Neural cell (in vitro differentiated cells): ENCODE measurements at regions not wholly inside any gene's neighbourhood (a gene's known extent, or its start where the extent isn't known, plus 50 kb on each side); places are given as distances from the start of the nearest gene placed in this dataset.

ENCODE experiments used
- H2AFZ ChIP-seq: fragments of 200-600, 300-800 bp; sonication (generic), shearing (Covaris generic); 2 replicates; pipeline ENCODE4 v1.6.0; 2014; ENCODE audit warnings: low read depth, mild to moderate bottlenecking, antibody characterized with exemption, low read length, moderate library complexity
- H3F3A ChIP-seq: fragments of 200-600 bp; shearing (Covaris generic); 2 replicates; pipeline ENCODE4 v1.6.1; 2016; ENCODE audit warnings: mild to moderate bottlenecking, moderate library complexity, mixed read lengths, antibody characterized with exemption, low read length; ENCODE audit not compliant: insufficient read depth, poor library complexity, severe bottlenecking
- H3K27ac ChIP-seq: fragments of 200-600, 300-800 bp; sonication (generic), shearing (Covaris generic); 2 replicates; pipeline ENCODE4 v1.5.1; 2014; ENCODE audit warnings: mild to moderate bottlenecking, low read length, moderate library complexity
- H3K27me3 ChIP-seq: fragments of 300-800, 200-600 bp; sonication (generic), shearing (Covaris generic); 2 replicates; pipeline ENCODE4 v1.6.0; 2014; ENCODE audit warnings: mild to moderate bottlenecking, low read depth, low read length, moderate library complexity; ENCODE audit not compliant: insufficient read depth
- H3K36me3 ChIP-seq: fragments of 300-800, 200-600 bp; sonication (generic), shearing (Covaris generic); 2 replicates; pipeline ENCODE4 v1.5.1; 2014; ENCODE audit warnings: mild to moderate bottlenecking, antibody characterized with exemption, low read length, moderate library complexity; ENCODE audit not compliant: insufficient read depth
- H3K4me2 ChIP-seq: fragments of 300-800, 200-600 bp; sonication (generic), shearing (Covaris generic); 2 replicates; pipeline ENCODE4 v1.6.0; 2014; ENCODE audit warnings: mild to moderate bottlenecking, low read length
- H3K4me3 ChIP-seq: fragments of 300-800, 200-600 bp; sonication (generic), shearing (Covaris generic); 2 replicates; pipeline ENCODE4 v1.5.1; 2014; ENCODE audit warnings: mild to moderate bottlenecking, low read length, moderate library complexity
- H3K79me2 ChIP-seq: fragments of 200-600 bp; shearing (Covaris generic); replicated peaks from 2 replicates; pipeline ENCODE4 v1.6.0; 2014; ENCODE audit warnings: mild to moderate bottlenecking, low read length, moderate library complexity; ENCODE audit not compliant: insufficient read depth
- H3K9ac ChIP-seq: fragments of 300-800, 200-600 bp; sonication (generic), shearing (Covaris generic); 2 replicates; pipeline ENCODE4 v1.6.1; 2016; ENCODE audit warnings: mild to moderate bottlenecking, low read length, mixed read lengths
- H3K9me2 ChIP-seq: fragments of 200-600 bp; shearing (Covaris generic); 2 replicates; pipeline ENCODE4 v1.6.1; 2016; ENCODE audit warnings: mild to moderate bottlenecking, low read length, mixed read lengths; ENCODE audit not compliant: insufficient read depth
- H3K9me3 ChIP-seq: fragments of 200-600, 300-800 bp; sonication (generic), shearing (Covaris generic); 2 replicates; pipeline ENCODE4 v1.6.1; 2016; ENCODE audit warnings: mild to moderate bottlenecking, mixed run types, low read length, moderate library complexity, mixed read lengths
- H4K20me1 ChIP-seq: fragments of 200-600 bp; shearing (Covaris generic); 2 replicates; pipeline ENCODE4 v1.6.1; 2016; ENCODE audit warnings: mild to moderate bottlenecking, mixed run types; ENCODE audit not compliant: insufficient read depth
- CTCF ChIP-seq: fragments of 450-650 bp; IDR thresholded peaks from 2 replicates; pipeline ENCODE4 v1.5.1; 2014; ENCODE audit warnings: antibody characterized with exemption, mild to moderate bottlenecking, moderate library complexity; ENCODE audit not compliant: poor library complexity, severe bottlenecking
- EP300 ChIP-seq: fragments of 450-650 bp; conservative IDR thresholded peaks from 2 replicates; pipeline ENCODE4 v1.6.1; 2014; ENCODE audit warnings: antibody characterized with exemption, mild to moderate bottlenecking, moderate library complexity; ENCODE audit not compliant: poor library complexity, severe bottlenecking
- EZH2 ChIP-seq: fragments of 200-600, 300-800 bp; shearing (Covaris generic), sonication (generic); IDR thresholded peaks from 2 replicates; pipeline ENCODE4 v1.6.1; 2014; ENCODE audit warnings: antibody characterized with exemption, low read length, borderline replicate concordance, mild to moderate bottlenecking; ENCODE audit not compliant: insufficient read depth, poor library complexity, severe bottlenecking
- MXI1 ChIP-seq: fragments of 450-650 bp; conservative IDR thresholded peaks from 2 replicates; pipeline ENCODE4 v1.6.1; 2014; ENCODE audit warnings: antibody characterized with exemption, mild to moderate bottlenecking; ENCODE audit not compliant: poor library complexity, severe bottlenecking
- POLR2AphosphoS5 ChIP-seq: IDR thresholded peaks from 2 replicates; pipeline ENCODE4 v1.6.1; 2012
- RAD21 ChIP-seq: fragments of 450-650 bp; conservative IDR thresholded peaks from 2 replicates; pipeline ENCODE4 v1.6.1; 2014; ENCODE audit warnings: antibody characterized with exemption, mild to moderate bottlenecking, moderate library complexity
- REST ChIP-seq: IDR thresholded peaks from 2 replicates; pipeline ENCODE4 v1.6.1; 2012; ENCODE audit warnings: borderline replicate concordance
- SMC3 ChIP-seq: fragments of 450-650 bp; conservative IDR thresholded peaks from 2 replicates; pipeline ENCODE4 v1.6.1; 2014; ENCODE audit warnings: antibody characterized with exemption, mild to moderate bottlenecking, moderate library complexity; ENCODE audit not compliant: poor library complexity
- TAF1 ChIP-seq: IDR thresholded peaks from 2 replicates; pipeline ENCODE4 v1.6.1; 2012; ENCODE audit warnings: low read depth

- no peak for TF ChIP-seq REST
- TF ChIP-seq EZH2, result no peak
- no peak for TF ChIP-seq EP300
- TF ChIP-seq CTCF, result no peak
- TF ChIP-seq MXI1, result no peak
- TF ChIP-seq SMC3, result no peak
- no peak for TF ChIP-seq TAF1
- TF ChIP-seq RAD21, result no peak
- TF ChIP-seq POLR2AphosphoS5, result no peak
- no peaks in the 10 kb centered on the region for H3K9me3 ChIP-seq
- no peaks in the 10 kb centered on the region for H3F3A ChIP-seq
- no peak overlapping the region for H2AFZ ChIP-seq
- H3K9ac ChIP-seq, result no peak overlapping the region
- H3K79me2 ChIP-seq, result peaks cover 60% of the 10 kb centered on the region
- no peak overlapping the region for H3K4me3 ChIP-seq
- H3K27me3 ChIP-seq, result no peaks in the 10 kb centered on the region
- H3K9me2 ChIP-seq, result no peaks in the 10 kb centered on the region
- no peaks in the 10 kb centered on the region for H3K36me3 ChIP-seq
- no peak overlapping the region for H3K27ac ChIP-seq
- no peaks in the 10 kb centered on the region for H4K20me1 ChIP-seq
- H3K4me2 ChIP-seq, result no peak overlapping the region
Measured at GRCh38 chr10:29715296-29715695, 80.5 kb upstream of the SVIL start.

- Histone ChIP-seq H3K4me3 (no peak overlapping the region), H3K4me2 (no peak overlapping the region)
Measured at GRCh38 chr10:29714096-29714874, 79.5 kb upstream of the SVIL start.

More at GRCh38 chr10:29714096-29714874, 79.5 kb upstream of the SVIL start:
- no peaks in the 10 kb centered on the region for H3K9me2 ChIP-seq
- H2AFZ ChIP-seq, result no peak overlapping the region
- no peaks in the 10 kb centered on the region for H3F3A ChIP-seq
- H3K9me3 ChIP-seq, result no peaks in the 10 kb centered on the region
- no peak overlapping the region for H3K9ac ChIP-seq
- no peaks in the 10 kb centered on the region for H3K36me3 ChIP-seq
- no peaks in the 10 kb centered on the region for H3K27me3 ChIP-seq
- no peak for TF ChIP-seq POLR2AphosphoS5
- TF ChIP-seq REST, result no peak
- no peak for TF ChIP-seq EZH2
- no peak for TF ChIP-seq TAF1
- no peak for TF ChIP-seq SMC3
- TF ChIP-seq MXI1, result no peak
- no peak for TF ChIP-seq EP300
- no peak for TF ChIP-seq RAD21
- no peak for TF ChIP-seq CTCF
- H3K79me2 ChIP-seq, result peaks cover 50% of the 10 kb centered on the region
- no peak overlapping the region for H3K27ac ChIP-seq
- no peaks in the 10 kb centered on the region for H4K20me1 ChIP-seq
